SH-SY5Y (cell line): ENCODE measurements at regions not wholly inside any gene's neighbourhood (a gene's known extent, or its start where the extent isn't known, plus 50 kb on each side); places are given as distances from the start of the nearest gene placed in this dataset.

Experiments used
- GATA2 ChIP-seq: IDR thresholded peaks from 2 replicates; pipeline ENCODE4 v1.6.1; 2011; ENCODE audit warnings: mild to moderate bottlenecking, low read depth, low read length
- GATA3 ChIP-seq: IDR thresholded peaks from 2 replicates; pipeline ENCODE4 v1.6.1; 2011; ENCODE audit warnings: low read depth, mild to moderate bottlenecking, low read length, moderate library complexity

DNA sequence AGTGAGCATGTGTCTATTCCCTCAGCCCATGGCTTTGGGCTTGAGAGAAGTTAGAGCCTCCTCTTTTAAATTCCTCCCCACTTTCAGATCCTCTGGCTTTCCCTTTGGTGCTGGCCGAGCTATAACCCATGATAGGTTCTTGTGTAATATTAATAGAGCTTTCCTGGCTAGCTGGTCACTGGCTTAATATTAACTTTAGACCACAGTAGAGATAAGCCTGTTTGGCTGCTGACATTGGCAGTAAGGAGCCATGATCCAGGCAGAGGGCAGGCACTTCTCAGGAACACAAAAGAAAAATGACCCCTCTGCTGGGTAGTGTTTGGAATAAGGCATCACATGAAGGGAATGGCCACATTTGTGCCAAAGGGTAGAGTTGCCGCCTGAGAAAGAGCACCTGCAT lies 65.4 kb upstream of the UMPS start:
- no peak for TF ChIP-seq GATA3
- TF ChIP-seq GATA2 = no peak
